HEK293 (cell line): ENCODE measurements at regions not wholly inside any gene's neighbourhood (a gene's known extent, or its start where the extent isn't known, plus 50 kb on each side); places are given as distances from the start of the nearest gene placed in this dataset.
"Not testable (repeated sequence)": the region's sequence is repeated elsewhere in the genome, so short reads cannot be mapped to it uniquely, and the experiment has no call there.

Experiments
- CTCF ChIA-PET: fragments of 350-600 bp; formaldehyde crosslinking; extraction: SDS; loops from one replicate; lab custom pipeline; 2021; ENCODE audit warnings: antibody characterized with exemption; lab: Yijun Ruan, JAX
- POLR2A ChIA-PET: fragments of 300-600 bp; formaldehyde crosslinking; extraction: SDS; loops from one replicate; lab custom pipeline; 2020; ENCODE audit warnings: antibody characterized with exemption, inconsistent platforms; lab: Yijun Ruan, JAX
- H3K27ac ChIP-seq: fragments of 200-500 bp; sonication (Bioruptor generic); 2 replicates; pipeline ENCODE4 v1.5.1; 2014; ENCODE audit warnings: low read depth, low read length, control low read depth, inconsistent platforms; ENCODE audit errors: extremely low read depth
- H3K36me3 ChIP-seq, 2 experiments: fragments of 200-500 bp in 1 of 2; sonication (Bioruptor generic) in 1 of 2; 1 replicate in 1 of 2; 2 replicates in 1 of 2; pipeline ENCODE4 v1.5.1; 2014 to 2017; ENCODE audit warnings: inconsistent platforms in 2 of 2, low read length in 2 of 2; ENCODE audit not compliant: control insufficient read depth in 2 of 2, insufficient read depth in 1 of 2
- H3K4me1 ChIP-seq: fragments of 200-500 bp; sonication (Bioruptor generic); 2 replicates; pipeline ENCODE4 v1.5.1; 2014; ENCODE audit warnings: mild to moderate bottlenecking, low read length, inconsistent platforms; ENCODE audit not compliant: control insufficient read depth, insufficient read depth
- H3K4me3 ChIP-seq: 2 replicates; pipeline ENCODE4 v1.5.1; 2011; ENCODE audit warnings: low read depth, mild to moderate bottlenecking, control low read depth, low read length, moderate library complexity
- H3K9me3 ChIP-seq: fragments of 200-500 bp; sonication (Bioruptor generic); 2 replicates; pipeline ENCODE4 v1.5.1; 2014; ENCODE audit warnings: low read depth, low read length, inconsistent platforms; ENCODE audit not compliant: control insufficient read depth, insufficient read depth
- BCL11A ChIP-seq: fragments of 450-650 bp; formaldehyde crosslinking; IDR thresholded peaks from 2 replicates; pipeline ENCODE4 v1.5.1; 2016; ENCODE audit warnings: low read depth, missing biosample characterization, missing genetic modification characterization
- FEZF1 ChIP-seq: fragments of 450-650 bp; formaldehyde crosslinking; IDR thresholded peaks from 2 replicates; pipeline ENCODE4 v1.5.1; 2016; ENCODE audit warnings: missing biosample characterization, missing genetic modification characterization
- KLF7 ChIP-seq: fragments of 450-650 bp; formaldehyde crosslinking; IDR thresholded peaks from 2 replicates; pipeline ENCODE4 v1.5.1; 2016; ENCODE audit warnings: missing biosample characterization, missing genetic modification characterization, borderline replicate concordance
- KLF8 ChIP-seq: fragments of 450-650 bp; formaldehyde crosslinking; IDR thresholded peaks from 2 replicates; pipeline ENCODE4 v1.5.1; 2016; ENCODE audit warnings: missing biosample characterization, missing genetic modification characterization
- ZIC2 ChIP-seq: fragments of 450-650 bp; formaldehyde crosslinking; IDR thresholded peaks from 2 replicates; pipeline ENCODE4 v1.5.1; 2016; ENCODE audit warnings: missing biosample characterization, missing genetic modification characterization
- ZNF112 ChIP-seq: fragments of 450-650 bp; formaldehyde crosslinking; IDR thresholded peaks from 2 replicates; pipeline ENCODE4 v1.5.0; 2017; ENCODE audit warnings: missing biosample characterization, missing genetic modification characterization
- ZNF121 ChIP-seq: fragments of 450-650 bp; formaldehyde crosslinking; IDR thresholded peaks from 2 replicates; pipeline ENCODE4 v1.5.1; 2016; ENCODE audit warnings: missing biosample characterization, missing genetic modification characterization
- ZNF133 ChIP-seq: fragments of 450-650 bp; formaldehyde crosslinking; IDR thresholded peaks from 2 replicates; pipeline ENCODE4 v1.5.1; 2016; ENCODE audit warnings: missing biosample characterization, missing genetic modification characterization
- ZNF138 ChIP-seq: fragments of 450-650 bp; formaldehyde crosslinking; IDR thresholded peaks from 2 replicates; pipeline ENCODE4 v1.5.1; 2016; ENCODE audit warnings: missing biosample characterization, missing genetic modification characterization, borderline replicate concordance
- ZNF140 ChIP-seq: fragments of 450-650 bp; formaldehyde crosslinking; IDR thresholded peaks from 2 replicates; pipeline ENCODE4 v1.5.1; 2016; ENCODE audit warnings: missing biosample characterization, missing genetic modification characterization
- ZNF2 ChIP-seq: fragments of 450-650 bp; formaldehyde crosslinking; IDR thresholded peaks from 2 replicates; pipeline ENCODE4 v1.5.1; 2016; ENCODE audit warnings: missing biosample characterization, missing genetic modification characterization
- ZNF292 ChIP-seq: fragments of 450-650 bp; formaldehyde crosslinking; IDR thresholded peaks from 2 replicates; pipeline ENCODE4 v1.5.1; 2016; ENCODE audit warnings: low read depth, missing biosample characterization, missing genetic modification characterization, borderline replicate concordance
- ZNF529 ChIP-seq: fragments of 450-650 bp; formaldehyde crosslinking; IDR thresholded peaks from 2 replicates; pipeline ENCODE4 v1.5.1; 2017; ENCODE audit warnings: missing genetic modification characterization, missing biosample characterization; ENCODE audit not compliant: insufficient replicate concordance
- ZNF530 ChIP-seq: fragments of 450-650 bp; formaldehyde crosslinking; IDR thresholded peaks from 2 replicates; pipeline ENCODE4 v1.5.1; 2016; ENCODE audit warnings: low read depth, missing biosample characterization, missing genetic modification characterization
- ZNF555 ChIP-seq: fragments of 450-650 bp; formaldehyde crosslinking; conservative IDR thresholded peaks from 2 replicates; pipeline ENCODE4 v1.5.1; 2017; ENCODE audit warnings: missing biosample characterization, mild to moderate bottlenecking, missing genetic modification characterization, inconsistent platforms
- ZNF558 ChIP-seq: fragments of 450-650 bp; formaldehyde crosslinking; IDR thresholded peaks from 2 replicates; pipeline ENCODE4 v1.5.1; 2016; ENCODE audit warnings: missing biosample characterization, missing genetic modification characterization
- ZNF623 ChIP-seq: fragments of 450-650 bp; formaldehyde crosslinking; IDR thresholded peaks from 2 replicates; pipeline ENCODE4 v1.5.1; 2016; ENCODE audit warnings: missing biosample characterization, missing genetic modification characterization
- TF ChIP-seq, protein P1 (sequence below): fragments of 450-650 bp; formaldehyde crosslinking; IDR thresholded peaks from 2 replicates; pipeline ENCODE4 v1.5.1; 2016; ENCODE audit warnings: missing biosample characterization, missing genetic modification characterization
- TF ChIP-seq, protein P2 (sequence below): fragments of 450-650 bp; formaldehyde crosslinking; IDR thresholded peaks from 2 replicates; pipeline ENCODE4 v1.5.1; 2016; ENCODE audit warnings: missing biosample characterization, missing genetic modification characterization

DNA sequence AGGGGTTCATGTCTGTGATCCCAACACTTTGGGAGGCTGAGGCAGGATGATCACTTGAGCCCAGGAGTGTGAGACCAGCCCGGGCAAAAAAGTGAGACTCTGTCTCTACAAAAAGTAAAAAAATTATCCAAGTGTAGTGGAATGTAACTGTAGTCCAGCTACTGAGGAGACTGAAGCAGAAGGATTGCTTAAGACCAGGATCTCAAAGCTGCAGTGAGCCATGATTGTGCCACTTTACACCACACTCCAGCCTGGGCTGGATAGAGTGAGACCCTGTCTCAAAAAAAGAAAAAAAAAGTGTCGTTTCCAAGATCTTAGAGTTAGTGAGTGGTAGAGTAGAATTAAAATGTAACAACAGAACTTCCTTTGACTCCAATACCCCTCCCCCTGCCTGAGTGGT lies 589.4 kb upstream of the MBL2 start:
- ChIA-PET CTCF (no interaction called here), POLR2A (no interaction called here)
- H3K4me3 ChIP-seq: no peak overlapping the region
- TF ChIP-seq ZNF2 (tag by site-specific recombination): no peak
- no peak for TF ChIP-seq ZNF558 (tag by site-specific recombination)
- TF ChIP-seq ZNF529 (tag by site-specific recombination): no peak
- no peak for TF ChIP-seq KLF8 (tag by site-specific recombination)
- no peak for TF ChIP-seq FEZF1
- TF ChIP-seq ZNF623 (tag by site-specific recombination): no peak
- TF ChIP-seq ZNF112 (tag by site-specific recombination): no peak
- no peak for TF ChIP-seq ZNF121 (tag by site-specific recombination)
- no peak for TF ChIP-seq ZNF133
- TF ChIP-seq ZNF140 (tag by site-specific recombination): no peak
- TF ChIP-seq, protein P1, sequence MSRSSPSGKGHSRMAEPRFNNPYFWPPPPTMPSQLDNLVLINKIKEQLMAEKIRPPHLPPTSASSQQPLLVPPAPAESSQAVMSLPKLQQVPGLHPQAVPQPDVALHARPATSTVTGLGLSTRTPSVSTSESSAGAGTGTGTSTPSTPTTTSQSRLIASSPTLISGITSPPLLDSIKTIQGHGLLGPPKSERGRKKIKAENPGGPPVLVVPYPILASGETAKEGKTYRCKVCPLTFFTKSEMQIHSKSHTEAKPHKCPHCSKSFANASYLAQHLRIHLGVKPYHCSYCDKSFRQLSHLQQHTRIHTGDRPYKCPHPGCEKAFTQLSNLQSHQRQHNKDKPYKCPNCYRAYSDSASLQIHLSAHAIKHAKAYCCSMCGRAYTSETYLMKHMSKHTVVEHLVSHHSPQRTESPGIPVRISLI: no peak
- no peak for TF ChIP-seq ZNF292 (tag by site-specific recombination)
- no peak for TF ChIP-seq ZNF555
- no peak for TF ChIP-seq ZNF530
- no peak for TF ChIP-seq ZNF138 (tag by site-specific recombination)
- TF ChIP-seq KLF7 (tag by site-specific recombination): no peak
- no peaks in the 10 kb centered on the region for H3K9me3 ChIP-seq
- H3K36me3 ChIP-seq: no peaks in the 10 kb centered on the region
- H3K27ac ChIP-seq: no peak overlapping the region
- no peaks in the 10 kb centered on the region for H3K4me1 ChIP-seq

DNA sequence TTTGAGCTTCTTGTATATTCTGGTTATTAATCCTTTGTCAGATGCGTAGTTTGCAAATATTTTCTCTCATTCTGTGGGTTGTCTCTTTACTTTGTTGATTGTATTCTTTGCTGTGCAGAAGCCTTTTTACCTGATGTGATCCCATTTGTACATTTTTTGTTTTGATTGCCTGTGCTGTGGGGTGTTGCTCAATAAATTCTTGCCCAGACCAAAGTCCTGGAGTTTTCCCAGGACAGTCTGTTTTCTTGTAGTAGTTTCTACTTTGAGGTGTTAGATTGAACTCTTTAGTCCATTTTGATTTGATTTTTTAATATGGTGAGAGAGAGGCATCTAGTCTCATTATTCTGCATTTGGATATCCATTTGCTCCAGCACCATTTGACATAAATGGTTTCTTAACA lies 588.7 kb upstream of the MBL2 start:
- no peaks in the 10 kb centered on the region for H3K4me1 ChIP-seq
- ChIA-PET POLR2A (no interaction called here), CTCF (no interaction called here)
- H3K9me3 ChIP-seq: no peaks in the 10 kb centered on the region
- H3K36me3 ChIP-seq: no peaks in the 10 kb centered on the region
- no peak overlapping the region for H3K27ac ChIP-seq
- TF ChIP-seq, protein P2, sequence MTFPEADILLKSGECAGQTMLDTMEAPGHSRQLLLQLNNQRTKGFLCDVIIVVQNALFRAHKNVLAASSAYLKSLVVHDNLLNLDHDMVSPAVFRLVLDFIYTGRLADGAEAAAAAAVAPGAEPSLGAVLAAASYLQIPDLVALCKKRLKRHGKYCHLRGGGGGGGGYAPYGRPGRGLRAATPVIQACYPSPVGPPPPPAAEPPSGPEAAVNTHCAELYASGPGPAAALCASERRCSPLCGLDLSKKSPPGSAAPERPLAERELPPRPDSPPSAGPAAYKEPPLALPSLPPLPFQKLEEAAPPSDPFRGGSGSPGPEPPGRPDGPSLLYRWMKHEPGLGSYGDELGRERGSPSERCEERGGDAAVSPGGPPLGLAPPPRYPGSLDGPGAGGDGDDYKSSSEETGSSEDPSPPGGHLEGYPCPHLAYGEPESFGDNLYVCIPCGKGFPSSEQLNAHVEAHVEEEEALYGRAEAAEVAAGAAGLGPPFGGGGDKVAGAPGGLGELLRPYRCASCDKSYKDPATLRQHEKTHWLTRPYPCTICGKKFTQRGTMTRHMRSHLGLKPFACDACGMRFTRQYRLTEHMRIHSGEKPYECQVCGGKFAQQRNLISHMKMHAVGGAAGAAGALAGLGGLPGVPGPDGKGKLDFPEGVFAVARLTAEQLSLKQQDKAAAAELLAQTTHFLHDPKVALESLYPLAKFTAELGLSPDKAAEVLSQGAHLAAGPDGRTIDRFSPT: no peak
- TF ChIP-seq BCL11A (tag by site-specific recombination) (no peak), ZIC2 (tag by site-specific recombination) (no peak)
- TF ChIP-seq, all 188 proteins: peak for 0
- H3K4me3 ChIP-seq: no peak overlapping the region

DNA sequence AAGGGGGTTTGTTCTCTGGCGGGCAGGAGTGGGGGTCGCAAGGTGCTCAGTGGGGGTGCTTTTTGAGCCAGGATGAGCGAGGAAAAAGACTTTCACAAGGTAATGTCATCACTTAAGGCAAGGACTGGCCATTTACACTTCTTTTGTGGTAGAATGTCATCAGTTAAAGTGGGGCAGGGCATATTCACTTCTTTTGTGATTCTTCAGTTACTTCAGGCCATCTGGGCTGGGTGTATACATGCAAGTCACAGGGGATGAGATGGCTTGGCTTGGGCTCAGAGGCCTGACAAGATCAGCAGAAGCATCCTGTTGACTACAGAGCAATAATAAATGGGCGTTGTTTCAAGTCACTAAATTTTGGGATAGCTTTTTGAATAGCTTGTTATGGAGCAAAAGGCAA lies 586.4 kb upstream of the MBL2 start:
- not testable (repeated sequence) for H3K4me1 ChIP-seq, H3K27ac ChIP-seq

More for the DNA sequence above, 586.4 kb upstream of the MBL2 start:
- H3K36me3 ChIP-seq, H3K4me3 ChIP-seq, POLR2A ChIA-PET, H3K9me3 ChIP-seq: not testable (repeated sequence)
- CTCF ChIA-PET: interaction anchor here (0.5 kb wide), 1 partner anchor 34 kb away, joined by 3 read pairs; no protein-coding TSS in a partner anchor
